NCI-H345 treated with DMSO at 0.1 percent for 48 hours (cell line): ENCODE measurements at regions not wholly inside any gene's neighbourhood (a gene's known extent, or its start where the extent isn't known, plus 50 kb on each side); places are given as distances from the start of the nearest gene placed in this dataset.

Experiments
- DNase-seq: peaks from one replicate; lab custom pipeline; 2025; ENCODE audit not compliant: unreplicated experiment; lab: John Stamatoyannopoulos, UW

GRCh38 chr6:150651808-150652470 is 52.3 kb downstream of the PLEKHG1 start:
- no peak for DNase-seq

DNA sequence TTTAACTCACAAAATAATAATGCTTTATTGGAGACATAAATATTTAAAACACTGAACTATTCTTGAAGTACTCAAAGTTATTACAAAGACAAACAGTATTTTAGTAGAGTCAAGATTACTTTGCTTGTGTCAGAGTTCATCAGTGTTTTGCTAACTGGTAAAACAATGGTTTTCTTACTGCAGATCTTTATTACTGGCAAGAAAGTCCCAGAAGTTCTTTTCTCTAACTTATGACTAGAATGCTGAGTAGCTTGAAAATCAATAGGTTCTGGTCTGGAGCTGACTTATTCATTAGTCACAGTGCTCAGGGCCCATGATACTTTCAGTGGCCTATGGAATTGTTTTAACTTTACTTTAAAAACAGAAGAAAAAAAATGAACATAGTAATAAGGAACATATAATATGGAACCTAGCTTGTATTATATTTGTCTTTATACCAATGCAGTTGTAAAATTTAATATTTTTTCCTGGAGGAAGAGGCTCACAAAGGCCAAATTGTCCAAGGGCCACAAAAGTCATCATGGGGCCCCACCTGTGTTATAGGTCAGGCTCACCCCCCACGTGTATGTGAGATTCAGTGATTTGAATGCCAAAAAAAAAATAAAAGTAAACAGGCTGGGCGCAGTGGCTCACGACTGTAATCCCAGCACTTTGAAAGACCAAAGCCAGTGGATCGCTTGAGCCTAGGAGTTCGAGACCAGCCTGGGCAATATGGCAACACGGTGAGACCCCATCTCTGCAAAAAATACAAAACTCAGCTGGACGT is 53.3 kb downstream of the PLEKHG1 start:
- no peak for DNase-seq

DNA sequence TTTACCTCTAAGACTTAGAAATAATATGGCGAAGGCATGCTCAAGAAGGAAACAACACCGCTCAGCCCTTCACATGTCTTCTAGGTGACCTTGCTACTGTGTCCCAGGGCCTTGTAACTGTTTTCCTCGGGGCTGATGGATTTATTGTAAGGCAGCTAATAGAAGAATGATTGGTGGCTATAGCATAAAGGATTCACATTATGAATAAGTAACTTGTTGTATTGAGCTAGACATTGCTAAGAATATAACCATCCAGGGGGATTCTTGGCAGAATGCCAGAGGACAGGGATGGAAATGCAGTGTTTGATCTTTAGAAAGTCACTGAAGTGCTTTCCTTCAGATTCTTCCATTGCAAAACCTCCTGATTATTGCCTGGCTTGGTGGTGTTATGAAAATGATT is 54.9 kb downstream of the PLEKHG1 start:
- DNase-seq: no peak

DNA sequence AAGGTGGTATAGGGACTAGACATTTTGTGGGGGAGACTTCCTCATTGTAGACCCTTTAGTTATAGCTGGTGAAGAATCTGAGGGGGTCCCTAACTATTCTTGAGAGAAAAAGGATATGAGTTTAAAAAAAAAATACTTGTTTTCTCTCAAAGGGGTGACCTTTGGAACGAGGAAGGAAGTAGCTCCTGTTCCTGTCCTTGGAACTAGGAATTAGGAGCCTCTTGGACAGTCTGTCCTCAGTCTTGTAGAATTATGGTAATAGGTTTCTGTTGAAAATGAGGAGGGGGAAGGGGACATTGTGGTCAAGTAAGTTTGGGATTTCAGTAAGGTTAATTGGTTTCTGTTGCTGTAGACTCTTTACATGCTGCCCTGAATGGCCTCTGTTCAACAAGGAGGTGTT is 56.5 kb downstream of the PLEKHG1 start:
- no peak for DNase-seq

- no peak for DNase-seq
Observed at GRCh38 chr6:150658421-150658820, 58.7 kb downstream of the PLEKHG1 start.

- DNase-seq: no peak
Observed at GRCh38 chr6:150659046-150659763, 59.5 kb downstream of the PLEKHG1 start.

- DNase-seq: no peak
Observed at GRCh38 chr6:150661216-150662007, 61.7 kb downstream of the PLEKHG1 start.

DNA sequence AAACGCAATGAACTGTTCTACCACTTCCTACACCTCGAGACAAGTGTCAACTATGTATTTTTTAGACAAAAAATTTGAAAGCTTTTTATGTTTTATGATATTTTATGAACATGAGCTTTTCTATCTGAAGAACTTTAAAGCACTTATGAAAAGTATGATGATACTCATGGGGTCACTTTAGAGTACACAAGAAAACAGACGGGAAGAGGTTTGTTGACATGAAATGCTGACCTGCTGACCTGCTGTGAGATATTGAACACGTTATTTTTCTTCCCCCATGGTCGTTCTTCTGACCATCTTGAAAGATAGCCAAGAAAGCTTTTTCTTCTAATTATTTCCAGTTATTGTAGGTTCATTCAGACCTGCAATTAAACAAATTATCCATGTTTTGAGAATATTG is 63.1 kb downstream of the PLEKHG1 start:
- no peak for DNase-seq

- no peak for DNase-seq
Observed at GRCh38 chr6:150664091-150664490, 64.4 kb downstream of the PLEKHG1 start.

- DNase-seq: no peak
Observed at GRCh38 chr6:150666071-150666470, 66.4 kb downstream of the PLEKHG1 start.

DNA sequence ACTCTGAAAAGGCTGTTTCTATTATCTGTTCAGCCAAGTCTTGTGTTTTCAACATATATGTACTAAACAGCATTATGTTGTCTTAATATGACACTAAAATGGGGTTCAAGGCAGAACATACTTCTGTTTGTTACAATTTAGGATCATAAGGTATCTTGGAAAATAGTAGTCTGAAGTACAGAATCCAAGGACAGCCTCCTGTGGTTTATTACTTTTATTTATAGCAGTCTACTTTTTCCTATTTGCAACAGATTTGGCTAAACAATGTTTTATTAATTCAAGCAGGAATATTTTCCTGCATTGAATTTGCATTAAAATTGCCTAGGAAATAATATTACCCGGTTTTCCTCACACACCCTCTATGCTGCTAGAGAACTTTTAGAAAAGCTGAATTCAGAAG is 67.7 kb downstream of the PLEKHG1 start:
- no peak for DNase-seq

GRCh38 chr6:150667977-150668716 is 68.5 kb downstream of the PLEKHG1 start:
- DNase-seq: no peak

DNA sequence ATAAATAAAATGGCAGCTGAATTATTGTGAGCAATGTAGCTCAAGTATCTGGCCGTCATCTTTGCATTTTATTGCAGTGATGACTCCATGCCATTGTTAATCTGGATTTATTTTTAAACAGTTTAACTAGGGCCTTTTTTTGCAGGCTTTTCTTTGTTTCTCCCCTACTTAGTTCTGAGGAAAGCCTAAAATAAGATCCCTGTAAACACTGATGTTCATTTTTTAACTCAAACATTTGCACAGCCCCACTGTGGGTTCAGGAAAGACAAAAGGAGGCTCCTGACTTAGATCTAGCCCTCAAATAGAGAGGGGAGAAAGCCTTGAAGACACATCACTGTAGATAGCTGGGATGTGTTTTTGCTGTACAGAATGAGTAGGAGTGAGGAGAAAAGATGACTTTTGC is 69.2 kb downstream of the PLEKHG1 start:
- no peak for DNase-seq

GRCh38 chr6:150670311-150670710 is 70.6 kb downstream of the PLEKHG1 start:
- no peak for DNase-seq

DNA sequence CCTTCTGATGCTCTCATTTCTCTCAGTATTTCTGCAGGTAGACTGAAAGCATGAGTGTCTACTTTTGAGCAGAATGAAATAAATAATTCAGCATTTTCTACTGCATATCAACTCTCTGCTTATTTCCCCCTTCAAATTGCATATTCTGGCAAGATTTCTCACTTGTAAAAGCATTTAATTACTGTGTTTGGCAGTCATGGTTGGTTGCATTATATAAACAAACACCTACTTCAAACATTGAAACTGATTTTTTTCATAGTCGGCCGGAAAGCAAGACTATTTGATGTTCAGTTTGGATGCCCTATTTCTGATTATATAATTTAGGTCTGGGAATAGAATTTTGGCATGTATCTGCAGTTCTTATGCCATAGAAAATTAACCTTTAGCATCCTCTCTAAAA is 73.1 kb downstream of the PLEKHG1 start:
- DNase-seq: no peak

DNA sequence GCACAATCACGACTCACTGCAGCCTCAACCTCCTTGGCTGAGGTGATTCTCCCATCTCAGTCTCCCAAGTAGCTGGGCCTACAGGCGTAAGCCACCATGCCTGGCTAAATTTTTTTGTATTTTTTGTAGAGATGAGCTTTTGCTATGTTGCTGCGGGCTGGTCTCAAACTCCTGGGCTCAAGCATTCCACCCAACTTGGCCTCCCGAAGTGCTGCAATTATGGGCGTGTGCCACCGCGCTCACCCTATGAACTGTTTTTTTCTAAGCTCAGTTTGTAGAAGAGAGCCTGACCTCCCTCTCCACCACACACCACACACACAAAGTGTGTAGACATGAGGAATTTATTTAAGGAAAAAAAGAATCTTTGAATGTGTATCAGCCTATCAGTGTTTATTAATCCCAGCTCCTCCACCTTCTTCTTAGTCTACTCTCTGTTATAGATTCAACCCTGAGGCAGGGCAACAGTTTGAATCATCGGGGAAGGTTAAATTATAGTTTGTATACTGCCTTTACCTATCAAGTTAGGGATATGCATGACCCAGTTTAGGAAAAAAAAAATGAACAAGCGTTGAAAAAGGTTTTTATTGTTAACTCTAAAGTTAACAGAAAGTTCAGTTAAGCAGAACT is 74.1 kb downstream of the PLEKHG1 start:
- DNase-seq: no peak

DNA sequence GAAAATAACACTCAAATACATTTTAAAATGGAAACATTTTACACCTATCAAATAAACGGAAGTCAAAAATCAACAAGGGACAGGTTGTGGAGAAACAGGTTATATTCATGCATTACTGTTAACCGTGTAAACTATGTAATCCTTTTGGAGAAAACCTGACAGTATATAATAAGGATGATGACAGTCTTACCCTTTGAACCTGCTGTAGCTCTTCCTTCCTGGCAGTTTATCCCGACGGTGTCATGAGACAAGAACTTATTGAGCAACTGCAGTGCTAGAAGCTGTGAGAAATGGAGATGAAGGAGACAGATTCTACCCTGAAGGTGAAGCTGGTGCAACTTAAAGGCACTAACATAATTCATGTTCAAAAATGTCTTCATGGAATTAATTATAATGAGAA is 76.7 kb downstream of the PLEKHG1 start:
- DNase-seq: no peak

GRCh38 chr6:150676772-150677171 is 77.1 kb downstream of the PLEKHG1 start:
- DNase-seq: no peak

DNA sequence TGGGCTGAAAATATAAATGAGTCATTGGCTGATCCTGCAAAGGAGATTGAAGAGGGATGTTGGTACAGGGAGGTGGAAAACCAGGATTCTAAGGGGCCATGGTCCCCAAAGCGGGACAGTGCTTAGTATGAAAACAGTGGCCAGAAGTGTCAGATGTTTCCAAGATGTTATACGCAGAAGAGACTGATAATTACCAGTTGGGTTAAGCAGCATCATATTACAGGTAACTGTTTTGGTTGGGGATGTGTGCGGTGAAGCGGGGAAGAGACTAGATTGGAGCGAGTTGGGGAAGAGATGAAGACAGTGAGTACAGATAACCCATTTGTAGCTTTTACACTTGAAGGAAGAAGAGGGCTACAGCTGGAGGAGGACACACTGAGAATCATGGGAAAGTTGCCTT is 80.8 kb downstream of the PLEKHG1 start:
- DNase-seq: no peak
